ENCODE measurements at regions not wholly inside any gene's neighbourhood (a gene's known extent, or its start where the extent isn't known, plus 50 kb on each side); places are given as distances from the start of the nearest gene placed in this dataset.

DNA sequence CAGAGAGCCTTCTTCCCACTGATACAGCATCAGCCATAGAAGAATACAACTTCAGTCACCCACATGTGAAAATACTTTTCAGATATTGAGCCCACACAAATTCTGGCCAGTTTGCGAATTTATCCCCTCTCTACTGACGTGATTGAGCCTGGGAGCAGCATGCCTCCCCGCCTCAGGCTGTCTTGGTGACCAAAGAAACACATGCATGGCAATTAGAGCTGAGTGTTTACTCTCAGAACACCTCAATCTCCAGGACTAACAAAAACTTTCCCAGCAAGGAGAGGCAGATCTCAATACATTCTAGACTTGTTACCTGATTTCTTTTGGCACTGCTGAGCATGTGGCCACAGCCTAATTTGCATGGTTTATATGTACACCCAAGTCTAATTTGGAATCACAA lies 122.5 kb downstream of the TMEM26 start:
- TF ChIP-seq, protein P1, sequence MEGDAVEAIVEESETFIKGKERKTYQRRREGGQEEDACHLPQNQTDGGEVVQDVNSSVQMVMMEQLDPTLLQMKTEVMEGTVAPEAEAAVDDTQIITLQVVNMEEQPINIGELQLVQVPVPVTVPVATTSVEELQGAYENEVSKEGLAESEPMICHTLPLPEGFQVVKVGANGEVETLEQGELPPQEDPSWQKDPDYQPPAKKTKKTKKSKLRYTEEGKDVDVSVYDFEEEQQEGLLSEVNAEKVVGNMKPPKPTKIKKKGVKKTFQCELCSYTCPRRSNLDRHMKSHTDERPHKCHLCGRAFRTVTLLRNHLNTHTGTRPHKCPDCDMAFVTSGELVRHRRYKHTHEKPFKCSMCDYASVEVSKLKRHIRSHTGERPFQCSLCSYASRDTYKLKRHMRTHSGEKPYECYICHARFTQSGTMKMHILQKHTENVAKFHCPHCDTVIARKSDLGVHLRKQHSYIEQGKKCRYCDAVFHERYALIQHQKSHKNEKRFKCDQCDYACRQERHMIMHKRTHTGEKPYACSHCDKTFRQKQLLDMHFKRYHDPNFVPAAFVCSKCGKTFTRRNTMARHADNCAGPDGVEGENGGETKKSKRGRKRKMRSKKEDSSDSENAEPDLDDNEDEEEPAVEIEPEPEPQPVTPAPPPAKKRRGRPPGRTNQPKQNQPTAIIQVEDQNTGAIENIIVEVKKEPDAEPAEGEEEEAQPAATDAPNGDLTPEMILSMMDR (IDR thresholded peaks at IDR 0.05): no peak
- TF ChIP-seq POLR2A (IDR thresholded peaks at IDR 0.05): no peak
- no peaks in the 10 kb centered on the region for H3K36me3 ChIP-seq
- no peaks in the 10 kb centered on the region for H3K4me1 ChIP-seq
- DNase-seq (no peak), ATAC-seq (no peak)
- H3K4me3 ChIP-seq: no peak overlapping the region
- no peaks in the 10 kb centered on the region for H3K27me3 ChIP-seq
- H3K9me3 ChIP-seq: no peaks in the 10 kb centered on the region
- H3K27ac ChIP-seq: no peak overlapping the region
- WGBS (ENCODE audit: insufficient coverage, low coverage, low lambda C conversion rate, missing lambda C conversion rate): 57% methylated on average over 3 of the region's 3 CpGs
- intact Hi-C loops (cut with DNase I): no loop called here

DNA sequence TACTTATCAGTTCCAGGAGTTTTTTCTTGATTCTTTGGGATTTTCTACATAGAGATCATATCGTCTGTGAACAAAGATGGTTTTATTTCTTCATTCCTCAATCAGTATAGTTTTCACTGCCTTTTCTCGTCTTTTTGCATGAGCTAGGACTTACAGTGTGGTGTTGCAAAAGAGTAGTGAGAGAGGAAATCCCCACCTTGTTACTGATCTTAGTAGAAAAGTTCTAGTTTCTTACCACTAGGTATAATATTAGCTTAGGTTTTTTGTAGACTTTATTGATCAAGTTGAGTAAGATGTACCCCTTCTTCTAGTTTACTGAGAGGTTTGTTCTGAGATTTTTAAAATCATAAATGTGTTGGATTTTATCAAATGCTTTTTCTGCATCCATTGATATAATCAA lies 123.3 kb downstream of the TMEM26 start:
- no peak for DNase-seq
- H3K4me1 ChIP-seq: no peaks in the 10 kb centered on the region
- ATAC-seq: no peak

GRCh38 chr10:61325223-61325960 lies 127.8 kb downstream of the TMEM26 start:
- intact Hi-C loops (cut with DNase I): no loop called here
- H3K27ac ChIP-seq: no peak overlapping the region
- no peak overlapping the region for H3K4me3 ChIP-seq
- H3K4me1 ChIP-seq: no peaks in the 10 kb centered on the region
- ATAC-seq: no peak
- TF ChIP-seq, protein P1 (IDR thresholded peaks at IDR 0.05): no peak
- TF ChIP-seq POLR2A (IDR thresholded peaks at IDR 0.05): no peak
- WGBS (ENCODE audit: insufficient coverage, low coverage, low lambda C conversion rate, missing lambda C conversion rate): 39% methylated on average over 5 of the region's 5 CpGs
- no peak for DNase-seq
- no peaks in the 10 kb centered on the region for H3K36me3 ChIP-seq
- H3K27me3 ChIP-seq: no peaks in the 10 kb centered on the region
- H3K9me3 ChIP-seq: no peaks in the 10 kb centered on the region

More for the DNA sequence above, 123.3 kb downstream of the TMEM26 start:
- no peaks in the 10 kb centered on the region for H3K9me3 ChIP-seq
- WGBS (ENCODE audit: insufficient coverage, low coverage, low lambda C conversion rate, missing lambda C conversion rate): 65% methylated on average over 2 of the region's 2 CpGs
- H3K4me3 ChIP-seq: no peak overlapping the region
- H3K27me3 ChIP-seq: no peaks in the 10 kb centered on the region
- H3K36me3 ChIP-seq: no peaks in the 10 kb centered on the region
- no peak for TF ChIP-seq POLR2A (IDR thresholded peaks at IDR 0.05)
- TF ChIP-seq, protein P1 (IDR thresholded peaks at IDR 0.05): no peak
- intact Hi-C loops (cut with DNase I): no loop called here
- no peak overlapping the region for H3K27ac ChIP-seq

- no peak for DNase-seq
- intact Hi-C loops (cut with DNase I): no loop called here
Observed at GRCh38 chr10:61323726-61324125, 129.5 kb downstream of the TMEM26 start.

More at GRCh38 chr10:61323726-61324125, 129.5 kb downstream of the TMEM26 start:
- Histone ChIP-seq H3K4me3 (no peak overlapping the region), H3K36me3 (no peaks in the 10 kb centered on the region), H3K27me3 (no peaks in the 10 kb centered on the region), H3K4me1 (no peaks in the 10 kb centered on the region), H3K27ac (no peak overlapping the region), H3K9me3 (no peaks in the 10 kb centered on the region)
- no peak for TF ChIP-seq POLR2A (IDR thresholded peaks at IDR 0.05)
- TF ChIP-seq, protein P1 (IDR thresholded peaks at IDR 0.05): no peak
- ATAC-seq: no peak

Data from right lobe of liver (tissue), 6 donors.